ENCODE measurements at regions not wholly inside any gene's neighbourhood (a gene's known extent, or its start where the extent isn't known, plus 50 kb on each side); places are given as distances from the start of the nearest gene placed in this dataset.

DNA sequence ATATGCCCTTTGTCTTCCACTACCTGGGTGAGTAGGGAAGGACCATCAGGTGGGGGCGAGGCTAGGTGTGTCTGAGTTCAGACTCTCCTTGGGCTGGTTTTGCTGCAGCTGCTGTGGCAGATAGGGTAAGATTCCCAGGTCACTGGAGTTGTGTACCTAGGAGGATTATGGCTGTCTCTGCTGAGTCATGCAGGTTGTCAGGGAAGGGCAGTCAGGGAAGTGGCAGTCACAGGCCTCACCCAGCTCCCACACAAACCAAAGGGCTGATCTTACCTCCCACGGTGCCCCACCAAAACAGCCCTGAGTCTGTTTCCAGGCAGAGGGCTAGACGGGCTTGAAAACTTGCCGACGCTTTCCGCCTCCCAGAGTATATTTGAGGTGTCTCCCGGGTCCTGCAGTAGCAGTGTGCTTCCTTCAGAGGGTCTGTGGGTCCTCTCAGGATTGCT, 201.6 kb upstream of the PLXNA2 start:
- TF ChIP-seq EZH2 (IDR thresholded peaks at IDR 0.05; ENCODE audit: insufficient read depth, poor library complexity, severe bottlenecking) (no peak), EZH2phosphoT487 (IDR thresholded peaks at IDR 0.05; ENCODE audit: insufficient read depth, low read depth) (no peak)
